Stimulated activated CD4-positive, alpha-beta T cell treated with anti-CD3 and anti-CD28 coated beads, TNF-alpha, amount 100 ng/mL, for 24 hours (primary cell): ENCODE measurements at regions not wholly inside any gene's neighbourhood (a gene's known extent, or its start where the extent isn't known, plus 50 kb on each side); places are given as distances from the start of the nearest gene placed in this dataset.
"Not testable (repeated sequence)": the region's sequence is repeated elsewhere in the genome, so short reads cannot be mapped to it uniquely, and the experiment has no call there.

ENCODE experiments used
- DNase-seq, 3 experiments: peaks; one replicate each; pipeline ENCODE4 v3.0.0-alpha.2; 2020; ENCODE audit warnings: low read depth in 3 of 3

GRCh38 chr3:94412936-94413335 is 350.1 kb downstream of the NSUN3 start:
- not testable (repeated sequence) for DNase-seq

GRCh38 chr3:94413336-94414108 is 350.7 kb downstream of the NSUN3 start:
- DNase-seq, result no peak

GRCh38 chr3:94414418-94414817 is 351.6 kb downstream of the NSUN3 start:
- no peak for DNase-seq

- DNase-seq, result no peak
Measured at GRCh38 chr3:94416768-94417167, 353.9 kb downstream of the NSUN3 start.

GRCh38 chr3:94417963-94418455 is 355.1 kb downstream of the NSUN3 start:
- DNase-seq, result no peak

- no peak for DNase-seq
Measured at GRCh38 chr3:94420931-94421330, 358.1 kb downstream of the NSUN3 start.

- no peak for DNase-seq
Measured at GRCh38 chr3:94423578-94423977, 360.7 kb downstream of the NSUN3 start.

GRCh38 chr3:94429517-94429916 is 366.7 kb downstream of the NSUN3 start:
- DNase-seq, result no peak

- no peak for DNase-seq
Measured at GRCh38 chr3:94431876-94432570, 369.2 kb downstream of the NSUN3 start.

GRCh38 chr3:94433811-94434210 is 370.9 kb downstream of the NSUN3 start:
- no peak for DNase-seq

GRCh38 chr3:94440767-94441493 is 378.1 kb downstream of the NSUN3 start:
- DNase-seq, result no peak

- DNase-seq, result no peak
Measured at GRCh38 chr3:94441494-94441847, 378.6 kb downstream of the NSUN3 start.

GRCh38 chr3:94453864-94454263 is 391.0 kb downstream of the NSUN3 start:
- DNase-seq, result no peak

GRCh38 chr3:94459167-94459566 is 396.3 kb downstream of the NSUN3 start:
- DNase-seq, result no peak

- no peak for DNase-seq
Measured at GRCh38 chr3:94460931-94461330, 398.1 kb downstream of the NSUN3 start.

- no peak for DNase-seq
Measured at GRCh38 chr3:94462931-94463330, 400.1 kb downstream of the NSUN3 start.

- DNase-seq, result no peak
Measured at GRCh38 chr3:94472511-94472910, 409.6 kb downstream of the NSUN3 start.

GRCh38 chr3:94481226-94481898 is 418.5 kb downstream of the NSUN3 start:
- no peak for DNase-seq

GRCh38 chr3:94482686-94483085 is 419.8 kb downstream of the NSUN3 start:
- no peak for DNase-seq

- DNase-seq, result no peak
Measured at GRCh38 chr3:94483403-94483802, 420.5 kb downstream of the NSUN3 start.

- no peak for DNase-seq
Measured at GRCh38 chr3:94494992-94495391, 432.1 kb downstream of the NSUN3 start.

GRCh38 chr3:94500146-94500545 is 437.3 kb downstream of the NSUN3 start:
- no peak for DNase-seq
